ENCODE measurements at regions not wholly inside any gene's neighbourhood (a gene's known extent, or its start where the extent isn't known, plus 50 kb on each side); places are given as distances from the start of the nearest gene placed in this dataset.

GRCh38 chr7:15886626-15887025 is 200.1 kb upstream of the MEOX2 start:
- no peak overlapping the region for H3K4ac ChIP-seq (ENCODE audit: low read depth, low read length)
- CTCF ChIA-PET: no interaction called here
- intact Hi-C loops (cut with micrococcal nuclease) (no loop called here), in situ Hi-C loops (cut with MboI; ENCODE audit: low sequenced_read_pairs) (no loop called here), dilution Hi-C loops (cut with HindIII; ENCODE audit: low sequenced_read_pairs, unreplicated experiment) (no loop called here)
- H4K91ac ChIP-seq (ENCODE audit: insufficient read depth, low read depth, low read length): no peak overlapping the region
- H2BK20ac ChIP-seq (ENCODE audit: low read depth, low read length): no peak overlapping the region
- no peak overlapping the region for H3K4me3 ChIP-seq (ENCODE audit: insufficient read depth, low read depth, low read length)
- no peak overlapping the region for H4K8ac ChIP-seq (ENCODE audit: low read depth in 2 of 2, low read length in 2 of 2)
- H3K36me3 ChIP-seq (ENCODE audit: control insufficient read depth, insufficient read depth, low read length): no peaks in the 10 kb centered on the region
- WGBS, 2 experiments (ENCODE audit: extremely low coverage in 2 of 2, insufficient read length in 1 of 2): no CpG with 5 or more reads among the region's 1 CpG
- no peak overlapping the region for H3K23ac ChIP-seq (ENCODE audit: low read depth, low read length)
- H2AK9ac ChIP-seq (replicated peaks; ENCODE audit: low read depth, low read length, poor library complexity): no peak overlapping the region
- H3K18ac ChIP-seq (ENCODE audit: low read depth, low read length): no peak overlapping the region
- no peak overlapping the region for H2AFZ ChIP-seq (replicated peaks; ENCODE audit: low read length, poor library complexity)
- no peaks in the 10 kb centered on the region for H3K4me1 ChIP-seq (ENCODE audit: control insufficient read depth, insufficient read depth, low read length)
- no peaks in the 10 kb centered on the region for H3K79me1 ChIP-seq (ENCODE audit: low read depth in 1 of 2, low read length in 2 of 2)
- POLR2A ChIA-PET (ENCODE audit: unreplicated experiment): no interaction called here
- BruUV-seq (replicated peaks): no TSS peak
- no peak overlapping the region for H3K56ac ChIP-seq (ENCODE audit: extremely low read depth, insufficient read depth, low read length)
- no peak overlapping the region for H4K5ac ChIP-seq (ENCODE audit: low read depth, low read length)
- DNase-seq (no peak), ATAC-seq (ENCODE audit: low read depth) (no peak)
- H3K27me3 ChIP-seq (ENCODE audit: control insufficient read depth, insufficient read depth, low read length): no peaks in the 10 kb centered on the region
- H4K20me1 ChIP-seq (ENCODE audit: insufficient read depth, low read length): no peaks in the 10 kb centered on the region
- no peak overlapping the region for H2BK15ac ChIP-seq (ENCODE audit: low read depth, low read length)
- H3K4me2 ChIP-seq (ENCODE audit: low read depth, low read length): no peak overlapping the region
- H3K9ac ChIP-seq (ENCODE audit: low read depth, low read length): no peak overlapping the region
- no peak overlapping the region for H3K27ac ChIP-seq (ENCODE audit: insufficient read depth, low read length)
- TF ChIP-seq MAZ (IDR thresholded peaks at IDR 0.05; ENCODE audit: borderline replicate concordance, low read depth, low read length): no peak
- no peak for TF ChIP-seq CHD1 (IDR thresholded peaks at IDR 0.05; ENCODE audit: low read depth, low read length)
- TF ChIP-seq RCOR1 (IDR thresholded peaks at IDR 0.05; ENCODE audit: insufficient replicate concordance, low read length): no peak
- TF ChIP-seq CEBPB (IDR thresholded peaks at IDR 0.05; ENCODE audit: low read depth, low read length): no peak
- TF ChIP-seq BHLHE40 (IDR thresholded peaks at IDR 0.05; ENCODE audit: low read depth, low read length): no peak
- TF ChIP-seq POLR2A (IDR thresholded peaks at IDR 0.05; ENCODE audit: low read depth, low read length): no peak
- TF ChIP-seq ELK1 (IDR thresholded peaks at IDR 0.05; ENCODE audit: borderline replicate concordance, low read depth, low read length): no peak
- no peak for TF ChIP-seq MAFK (IDR thresholded peaks at IDR 0.05; ENCODE audit: low read depth, low read length)
- TF ChIP-seq MXI1 (IDR thresholded peaks at IDR 0.05; ENCODE audit: borderline replicate concordance, low read depth, low read length): no peak
- TF ChIP-seq SMC3 (IDR thresholded peaks at IDR 0.05; ENCODE audit: low read depth, low read length): no peak
- H2BK5ac ChIP-seq (ENCODE audit: low read depth, low read length, poor library complexity, severe bottlenecking): no peak overlapping the region
- H3K14ac ChIP-seq (replicated peaks; ENCODE audit: low read depth, low read length): no peak overlapping the region
- H3K9me3 ChIP-seq (ENCODE audit: control insufficient read depth, insufficient read depth, low read length): no peaks in the 10 kb centered on the region
- H3K9me1 ChIP-seq (ENCODE audit: insufficient read depth, low read length): no peaks in the 10 kb centered on the region; the same call in 1 of the 2 replicates
- no peak overlapping the region for H2BK120ac ChIP-seq (ENCODE audit: low read depth, low read length)
- no peak overlapping the region for H2AK5ac ChIP-seq (ENCODE audit: low read depth, low read length)
